ENCODE measurements at regions not wholly inside any gene's neighbourhood (a gene's known extent, or its start where the extent isn't known, plus 50 kb on each side); places are given as distances from the start of the nearest gene placed in this dataset.

GRCh38 chr11:69954756-69955155, 123.4 kb upstream of the ANO1 start:
- DNase-seq: no peak

- no peak for DNase-seq
Observed at GRCh38 chr11:69956669-69957190, 121.4 kb upstream of the ANO1 start.

- DNase-seq: no peak
Observed at GRCh38 chr11:69957849-69958248, 120.3 kb upstream of the ANO1 start.

GRCh38 chr11:69958308-69958707, 119.8 kb upstream of the ANO1 start:
- no peak for DNase-seq

- no peak for DNase-seq
Observed at GRCh38 chr11:69959461-69959860, 118.7 kb upstream of the ANO1 start.

GRCh38 chr11:69961738-69962137, 116.4 kb upstream of the ANO1 start:
- no peak for DNase-seq

GRCh38 chr11:69962152-69962551, 116.0 kb upstream of the ANO1 start:
- DNase-seq: no peak

GRCh38 chr11:69963533-69964246, 114.4 kb upstream of the ANO1 start:
- DNase-seq: no peak

- DNase-seq: no peak
Observed at GRCh38 chr11:69964247-69964643, 113.9 kb upstream of the ANO1 start.

GRCh38 chr11:69965821-69966582, 112.1 kb upstream of the ANO1 start:
- no peak for DNase-seq

- DNase-seq: no peak
Observed at GRCh38 chr11:69966583-69966835, 111.6 kb upstream of the ANO1 start.

- DNase-seq: no peak
Observed at GRCh38 chr11:69966910-69967483, 111.1 kb upstream of the ANO1 start.

GRCh38 chr11:69967484-69967883, 110.6 kb upstream of the ANO1 start:
- DNase-seq: no peak

GRCh38 chr11:69968396-69969347, 109.4 kb upstream of the ANO1 start:
- no peak for DNase-seq

- DNase-seq: no peak
Observed at GRCh38 chr11:69969890-69970784, 108.0 kb upstream of the ANO1 start.

- DNase-seq: no peak
Observed at GRCh38 chr11:69970785-69971535, 107.2 kb upstream of the ANO1 start.

GRCh38 chr11:69971741-69972140, 106.4 kb upstream of the ANO1 start:
- DNase-seq: no peak

GRCh38 chr11:69972351-69972802, 105.7 kb upstream of the ANO1 start:
- no peak for DNase-seq

GRCh38 chr11:69974528-69974927, 103.6 kb upstream of the ANO1 start:
- no peak for DNase-seq

GRCh38 chr11:69975822-69976221, 102.3 kb upstream of the ANO1 start:
- DNase-seq: no peak

- no peak for DNase-seq
Observed at GRCh38 chr11:69976794-69977193, 101.3 kb upstream of the ANO1 start.
